ENCODE measurements at regions not wholly inside any gene's neighbourhood (a gene's known extent, or its start where the extent isn't known, plus 50 kb on each side); places are given as distances from the start of the nearest gene placed in this dataset.

GRCh38 chr18:2380101-2380500, 191.2 kb downstream of the METTL4 start:
- TF ChIP-seq REST (IDR thresholded peaks at IDR 0.05) = no peak
- no peak for TF ChIP-seq HNF4G (IDR thresholded peaks at IDR 0.05)
- no peak for TF ChIP-seq JUND (IDR thresholded peaks at IDR 0.05)
- no peak for TF ChIP-seq NR2F2 (IDR thresholded peaks at IDR 0.05)
- no peak for TF ChIP-seq RXRA (IDR thresholded peaks at IDR 0.05)
- TF ChIP-seq SP1 (IDR thresholded peaks at IDR 0.05) = no peak
- TF ChIP-seq CTCF (IDR thresholded peaks at IDR 0.05; ENCODE audit: low read depth, low read length, missing input control) = no peak
- TF ChIP-seq YY1 (IDR thresholded peaks at IDR 0.05) = no peak
- TF ChIP-seq EGR1 (IDR thresholded peaks at IDR 0.05; ENCODE audit: low read depth in 2 of 2) = no peak
- TF ChIP-seq ATF3 (IDR thresholded peaks at IDR 0.05) = no peak
- H3K4me1 ChIP-seq (ENCODE audit: control insufficient read depth in 4 of 4, insufficient read depth in 4 of 4, low read length in 3 of 4) = no peaks in the 10 kb centered on the region
- no peak overlapping the region for H3K9ac ChIP-seq (ENCODE audit: low read depth in 1 of 2, low read length in 2 of 2)
- H3K27me3 ChIP-seq (ENCODE audit: control insufficient read depth in 4 of 4, insufficient read depth in 4 of 4, low read length in 3 of 4) = peaks cover 0 to 2% (median 0%) of the 10 kb centered on the region in 4 donors
- no peaks in the 10 kb centered on the region for H3K36me3 ChIP-seq (ENCODE audit: control insufficient read depth in 4 of 4, insufficient read depth in 3 of 4, low read depth in 1 of 4, low read length in 3 of 4)
- H3K27ac ChIP-seq (ENCODE audit: low read depth in 1 of 2, low read length in 2 of 2) = no peak overlapping the region
- no peak overlapping the region for H3K4me3 ChIP-seq (ENCODE audit: low read depth in 1 of 3, low read length in 3 of 3)
- 67% methylated on average over 2 of the region's 2 CpGs for WGBS
- no peak for DNase-seq (ENCODE audit: low spot score)
- no peaks in the 10 kb centered on the region for H3K9me3 ChIP-seq (ENCODE audit: control insufficient read depth in 4 of 4, low read length in 3 of 4)

GRCh38 chr18:2381539-2381938, 189.8 kb downstream of the METTL4 start:
- no peaks in the 10 kb centered on the region for H3K4me1 ChIP-seq (ENCODE audit: control insufficient read depth in 4 of 4, insufficient read depth in 4 of 4, low read length in 3 of 4)
- no peak for DNase-seq (ENCODE audit: low spot score)
- 88% methylated on average over 2 of the region's 2 CpGs for WGBS
- H3K9ac ChIP-seq (ENCODE audit: low read depth in 1 of 2, low read length in 2 of 2) = no peak overlapping the region
- no peaks in the 10 kb centered on the region for H3K36me3 ChIP-seq (ENCODE audit: control insufficient read depth in 4 of 4, insufficient read depth in 3 of 4, low read depth in 1 of 4, low read length in 3 of 4)
- no peak overlapping the region for H3K4me3 ChIP-seq (ENCODE audit: low read depth in 1 of 3, low read length in 3 of 3)
- no peak overlapping the region for H3K27ac ChIP-seq (ENCODE audit: low read depth in 1 of 2, low read length in 2 of 2)
- peaks cover 0 to 2% (median 0%) of the 10 kb centered on the region in 4 donors for H3K27me3 ChIP-seq (ENCODE audit: control insufficient read depth in 4 of 4, insufficient read depth in 4 of 4, low read length in 3 of 4)
- no peaks in the 10 kb centered on the region for H3K9me3 ChIP-seq (ENCODE audit: control insufficient read depth in 4 of 4, low read length in 3 of 4)
- no peak for TF ChIP-seq EGR1 (IDR thresholded peaks at IDR 0.05; ENCODE audit: low read depth in 2 of 2)
- TF ChIP-seq HNF4G (IDR thresholded peaks at IDR 0.05) = no peak
- TF ChIP-seq TAF1 (conservative IDR thresholded peaks at IDR 0.05) = no peak
- TF ChIP-seq FOXA1 (IDR thresholded peaks at IDR 0.05) = no peak
- TF ChIP-seq NR2F2 (IDR thresholded peaks at IDR 0.05) = no peak
- TF ChIP-seq MAX (IDR thresholded peaks at IDR 0.05) = no peak
- no peak for TF ChIP-seq REST (IDR thresholded peaks at IDR 0.05)
- no peak for TF ChIP-seq CTCF (IDR thresholded peaks at IDR 0.05; ENCODE audit: low read depth, low read length, missing input control)
